ENCODE measurements at regions not wholly inside any gene's neighbourhood (a gene's known extent, or its start where the extent isn't known, plus 50 kb on each side); places are given as distances from the start of the nearest gene placed in this dataset.
"Not testable (repeated sequence)": the region's sequence is repeated elsewhere in the genome, so short reads cannot be mapped to it uniquely, and the experiment has no call there.

- no peak overlapping the region for H3K9ac ChIP-seq
- H3K9me3 ChIP-seq (ENCODE audit: low read depth), result no peaks in the 10 kb centered on the region
- H3K79me2 ChIP-seq (ENCODE audit: insufficient read depth), result no peaks in the 10 kb centered on the region
- no peak overlapping the region for H3K4me3 ChIP-seq
- H3K27me3 ChIP-seq (replicated peaks; ENCODE audit: insufficient read depth), result no peaks in the 10 kb centered on the region
- H3K4me2 ChIP-seq (ENCODE audit: unreplicated experiment), result no peak overlapping the region
- H3F3A ChIP-seq (ENCODE audit: insufficient read depth), result no peaks in the 10 kb centered on the region
- no peaks in the 10 kb centered on the region for H3K36me3 ChIP-seq (ENCODE audit: low read depth)
- H3K9me2 ChIP-seq (ENCODE audit: insufficient read depth), result no peaks in the 10 kb centered on the region
- H3K4me1 ChIP-seq (ENCODE audit: insufficient read depth), result peaks cover 11% of the 10 kb centered on the region
- DNase-seq, result no peak
- no peaks in the 10 kb centered on the region for H4K20me1 ChIP-seq (ENCODE audit: insufficient read depth)
- H3K27ac ChIP-seq, result no peak overlapping the region
- 86 to 87% methylated on average over 9 to 11 of the region's 11 CpGs for WGBS, 2 experiments (ENCODE audit: low coverage in 1 of 2, low lambda C conversion rate in 2 of 2, missing lambda C conversion rate in 2 of 2)
- TF ChIP-seq EZH2phosphoT487 (IDR thresholded peaks at IDR 0.05; ENCODE audit: insufficient read depth, low read depth) (no peak), EZH2 (IDR thresholded peaks at IDR 0.05; ENCODE audit: insufficient read depth, poor library complexity, severe bottlenecking) (no peak)
- in situ Hi-C loops (cut with MboI), result no loop called here
- no peak overlapping the region for H2AFZ ChIP-seq
These were observed 223.3 kb downstream of the NDUFS4 start for GRCh38 chr5:53783624-53784228.

GRCh38 chr5:53784596-53784995 is 224.2 kb downstream of the NDUFS4 start:
- Histone ChIP-seq H3K9me3 (ENCODE audit: low read depth) (no peaks in the 10 kb centered on the region), H3K36me3 (ENCODE audit: low read depth) (no peaks in the 10 kb centered on the region), H3K79me2 (ENCODE audit: insufficient read depth) (no peaks in the 10 kb centered on the region), H3K27ac (no peak overlapping the region), H4K20me1 (ENCODE audit: insufficient read depth) (no peaks in the 10 kb centered on the region), H3F3A (ENCODE audit: insufficient read depth) (no peaks in the 10 kb centered on the region), H3K4me3 (no peak overlapping the region), H3K4me1 (ENCODE audit: insufficient read depth) (peaks cover 6% of the 10 kb centered on the region), H3K4me2 (ENCODE audit: unreplicated experiment) (no peak overlapping the region), H3K9me2 (ENCODE audit: insufficient read depth) (no peaks in the 10 kb centered on the region), H3K9ac (no peak overlapping the region), H2AFZ (no peak overlapping the region), H3K27me3 (replicated peaks; ENCODE audit: insufficient read depth) (no peaks in the 10 kb centered on the region)
- WGBS, 2 experiments (ENCODE audit: low coverage in 1 of 2, low lambda C conversion rate in 2 of 2, missing lambda C conversion rate in 2 of 2), result 49 to 60% methylated on average over 6 of the region's 6 CpGs
- in situ Hi-C loops (cut with MboI), result no loop called here
- no peak for DNase-seq
- TF ChIP-seq EZH2phosphoT487 (IDR thresholded peaks at IDR 0.05; ENCODE audit: insufficient read depth, low read depth) (no peak), EZH2 (IDR thresholded peaks at IDR 0.05; ENCODE audit: insufficient read depth, poor library complexity, severe bottlenecking) (no peak)

- Histone ChIP-seq H4K20me1 (ENCODE audit: insufficient read depth) (no peaks in the 10 kb centered on the region), H3K27ac (no peak overlapping the region), H3K79me2 (ENCODE audit: insufficient read depth) (no peaks in the 10 kb centered on the region), H3K9me2 (ENCODE audit: insufficient read depth) (no peaks in the 10 kb centered on the region), H3K4me2 (ENCODE audit: unreplicated experiment) (no peak overlapping the region), H3K9me3 (ENCODE audit: low read depth) (no peaks in the 10 kb centered on the region), H2AFZ (no peak overlapping the region), H3F3A (ENCODE audit: insufficient read depth) (no peaks in the 10 kb centered on the region), H3K27me3 (replicated peaks; ENCODE audit: insufficient read depth) (no peaks in the 10 kb centered on the region), H3K9ac (no peak overlapping the region), H3K36me3 (ENCODE audit: low read depth) (no peaks in the 10 kb centered on the region), H3K4me3 (no peak overlapping the region), H3K4me1 (ENCODE audit: insufficient read depth) (no peaks in the 10 kb centered on the region)
- TF ChIP-seq EZH2phosphoT487 (IDR thresholded peaks at IDR 0.05; ENCODE audit: insufficient read depth, low read depth) (no peak), EZH2 (IDR thresholded peaks at IDR 0.05; ENCODE audit: insufficient read depth, poor library complexity, severe bottlenecking) (no peak)
- WGBS, 2 experiments (ENCODE audit: low coverage in 1 of 2, low lambda C conversion rate in 2 of 2, missing lambda C conversion rate in 2 of 2), result 45 to 48% methylated on average over 3 of the region's 3 CpGs
- in situ Hi-C loops (cut with MboI), result no loop called here
- DNase-seq, result no peak
These were observed 225.5 kb downstream of the NDUFS4 start for GRCh38 chr5:53785924-53786323.

- Histone ChIP-seq H3K4me3 (no peak overlapping the region), H3F3A (ENCODE audit: insufficient read depth) (no peaks in the 10 kb centered on the region), H3K4me1 (ENCODE audit: insufficient read depth) (no peaks in the 10 kb centered on the region), H2AFZ (no peak overlapping the region), H3K27ac (no peak overlapping the region), H3K9me3 (ENCODE audit: low read depth) (no peaks in the 10 kb centered on the region), H4K20me1 (ENCODE audit: insufficient read depth) (no peaks in the 10 kb centered on the region), H3K9me2 (ENCODE audit: insufficient read depth) (no peaks in the 10 kb centered on the region), H3K36me3 (ENCODE audit: low read depth) (no peaks in the 10 kb centered on the region), H3K9ac (no peak overlapping the region), H3K4me2 (ENCODE audit: unreplicated experiment) (no peak overlapping the region), H3K27me3 (replicated peaks; ENCODE audit: insufficient read depth) (no peaks in the 10 kb centered on the region), H3K79me2 (ENCODE audit: insufficient read depth) (no peaks in the 10 kb centered on the region)
- no peak for TF ChIP-seq EZH2phosphoT487 (IDR thresholded peaks at IDR 0.05; ENCODE audit: insufficient read depth, low read depth)
- TF ChIP-seq EZH2 (IDR thresholded peaks at IDR 0.05; ENCODE audit: insufficient read depth, poor library complexity, severe bottlenecking), result no peak
- 59 to 70% methylated on average over 2 of the region's 2 CpGs for WGBS, 2 experiments (ENCODE audit: low coverage in 1 of 2, low lambda C conversion rate in 2 of 2, missing lambda C conversion rate in 2 of 2)
- in situ Hi-C loops (cut with MboI), result no loop called here
- no peak for DNase-seq
These were observed 229.6 kb downstream of the NDUFS4 start for GRCh38 chr5:53790026-53790425.

GRCh38 chr5:53792338-53792737 is 231.9 kb downstream of the NDUFS4 start:
- 77 to 82% methylated on average over 2 of the region's 2 CpGs for WGBS, 2 experiments (ENCODE audit: low coverage in 1 of 2, low lambda C conversion rate in 2 of 2, missing lambda C conversion rate in 2 of 2)
- Histone ChIP-seq H3K4me2 (ENCODE audit: unreplicated experiment) (no peak overlapping the region), H3K36me3 (ENCODE audit: low read depth) (no peaks in the 10 kb centered on the region), H3F3A (ENCODE audit: insufficient read depth) (no peaks in the 10 kb centered on the region), H3K4me3 (no peak overlapping the region), H3K27ac (no peak overlapping the region), H3K9me3 (ENCODE audit: low read depth) (no peaks in the 10 kb centered on the region), H3K79me2 (ENCODE audit: insufficient read depth) (no peaks in the 10 kb centered on the region), H3K27me3 (replicated peaks; ENCODE audit: insufficient read depth) (peaks cover 13% of the 10 kb centered on the region; the same call in 1 of the 2 replicates), H2AFZ (no peak overlapping the region), H4K20me1 (ENCODE audit: insufficient read depth) (no peaks in the 10 kb centered on the region), H3K9me2 (ENCODE audit: insufficient read depth) (no peaks in the 10 kb centered on the region), H3K9ac (no peak overlapping the region), H3K4me1 (ENCODE audit: insufficient read depth) (no peaks in the 10 kb centered on the region)
- no peak for DNase-seq
- TF ChIP-seq EZH2 (IDR thresholded peaks at IDR 0.05; ENCODE audit: insufficient read depth, poor library complexity, severe bottlenecking), result no peak
- TF ChIP-seq EZH2phosphoT487 (IDR thresholded peaks at IDR 0.05; ENCODE audit: insufficient read depth, low read depth), result no peak
- in situ Hi-C loops (cut with MboI), result no loop called here

- H3K4me2 ChIP-seq (ENCODE audit: unreplicated experiment); H3K36me3 ChIP-seq (ENCODE audit: low read depth); H2AFZ ChIP-seq; H3K9ac ChIP-seq; H3K79me2 ChIP-seq (ENCODE audit: insufficient read depth); in situ Hi-C loops (cut with MboI); H4K20me1 ChIP-seq (ENCODE audit: insufficient read depth); H3K27ac ChIP-seq; H3K4me1 ChIP-seq (ENCODE audit: insufficient read depth); DNase-seq; H3K4me3 ChIP-seq; H3K9me2 ChIP-seq (ENCODE audit: insufficient read depth); H3F3A ChIP-seq (ENCODE audit: insufficient read depth); H3K9me3 ChIP-seq (ENCODE audit: low read depth): not testable (repeated sequence)
- peaks cover 13% of the 10 kb centered on the region for H3K27me3 ChIP-seq (replicated peaks; ENCODE audit: insufficient read depth)
- WGBS, 2 experiments (ENCODE audit: low coverage in 1 of 2, low lambda C conversion rate in 2 of 2, missing lambda C conversion rate in 2 of 2), result 50 to 53% methylated on average over 9 of the region's 9 CpGs
These were observed 239.2 kb downstream of the NDUFS4 start for GRCh38 chr5:53799644-53800043.

GRCh38 chr5:53808392-53808791 is 248.0 kb downstream of the NDUFS4 start:
- H3K4me1 ChIP-seq (ENCODE audit: insufficient read depth); H2AFZ ChIP-seq; H3K9me2 ChIP-seq (ENCODE audit: insufficient read depth); in situ Hi-C loops (cut with MboI); H3K4me3 ChIP-seq; DNase-seq; H3K27me3 ChIP-seq (replicated peaks; ENCODE audit: insufficient read depth); H3K4me2 ChIP-seq (ENCODE audit: unreplicated experiment); H3K9me3 ChIP-seq (ENCODE audit: low read depth); H4K20me1 ChIP-seq (ENCODE audit: insufficient read depth); H3K27ac ChIP-seq; H3K79me2 ChIP-seq (ENCODE audit: insufficient read depth); H3F3A ChIP-seq (ENCODE audit: insufficient read depth); H3K36me3 ChIP-seq (ENCODE audit: low read depth); H3K9ac ChIP-seq: not testable (repeated sequence)
- WGBS, 2 experiments (ENCODE audit: low coverage in 1 of 2, low lambda C conversion rate in 2 of 2, missing lambda C conversion rate in 2 of 2), result 42 to 43% methylated on average over 4 of the region's 4 CpGs

All from GM23248 (cell line).